CD14-positive monocyte (primary cell): ENCODE measurements at regions not wholly inside any gene's neighbourhood (a gene's known extent, or its start where the extent isn't known, plus 50 kb on each side); places are given as distances from the start of the nearest gene placed in this dataset.

Experiments used
- DNase-seq, 3 donors: peaks; one replicate each; pipeline ENCODE4 v3.0.0-alpha.2; 2011 to 2022
- H2AFZ ChIP-seq: 2 replicates; pipeline ENCODE4 v1.6.0; 2012; ENCODE audit warnings: mild to moderate bottlenecking, low read depth, low read length, inconsistent platforms; ENCODE audit not compliant: insufficient read depth, poor library complexity, severe bottlenecking
- H3K27ac ChIP-seq, 2 donors: 1 replicate in 1 of 2; 2 replicates in 1 of 2; pipeline ENCODE4 v1.5.1; 2012 to 2013; ENCODE audit warnings: low read length in 2 of 2, control low read depth in 1 of 2, inconsistent platforms in 1 of 2, low read depth in 1 of 2, mild to moderate bottlenecking in 1 of 2
- H3K27me3 ChIP-seq, 2 donors: one replicate each; pipeline versions ENCODE4 v1.6.0 to v1.6.1; 2011 to 2013; ENCODE audit warnings: low read length in 2 of 2; ENCODE audit not compliant: control insufficient read depth in 2 of 2, insufficient read depth in 2 of 2
- H3K36me3 ChIP-seq, 2 donors: replicated peaks in 1 of 2; 1 replicate in 1 of 2; 2 replicates in 1 of 2; pipeline versions ENCODE4 v1.5.1 to v1.6.1; 2012 to 2013; ENCODE audit warnings: low read length in 2 of 2, control low read depth in 1 of 2, inconsistent platforms in 1 of 2, mild to moderate bottlenecking in 1 of 2; ENCODE audit not compliant: insufficient read depth in 2 of 2, control insufficient read depth in 1 of 2
- H3K4me1 ChIP-seq, 2 donors: 1 replicate in 1 of 2; 2 replicates in 1 of 2; pipeline versions ENCODE4 v1.5.1 to v1.6.1; 2012 to 2013; ENCODE audit warnings: low read length in 2 of 2, control low read depth in 1 of 2, inconsistent platforms in 1 of 2, mild to moderate bottlenecking in 1 of 2, moderate library complexity in 1 of 2; ENCODE audit not compliant: insufficient read depth in 2 of 2, control insufficient read depth in 1 of 2
- H3K4me2 ChIP-seq: replicated peaks from 2 replicates; pipeline ENCODE3; 2012; ENCODE audit warnings: low read length, moderate library complexity, mild to moderate bottlenecking; ENCODE audit not compliant: poor library complexity, severe bottlenecking; ENCODE audit errors: extremely low read depth
- H3K4me3 ChIP-seq, 3 experiments: fragments of 200-600 bp in 1 of 3; sonication (generic) in 1 of 3; replicated peaks in 1 of 3; 1 replicate in 2 of 3; 2 replicates in 1 of 3; pipeline ENCODE4 v1.5.1; 2011 to 2013; ENCODE audit warnings: low read length in 3 of 3, mild to moderate bottlenecking in 3 of 3, control low read depth in 2 of 3, low read depth in 2 of 3, inconsistent platforms in 1 of 3, moderate library complexity in 1 of 3
- H3K79me2 ChIP-seq: 2 replicates; pipeline ENCODE4 v1.6.0; 2012; ENCODE audit warnings: mild to moderate bottlenecking, control low read depth, inconsistent platforms, low read length, moderate library complexity; ENCODE audit not compliant: insufficient read depth
- H3K9ac ChIP-seq: 2 replicates; pipeline ENCODE4 v1.6.0; 2017; ENCODE audit warnings: low read length, mild to moderate bottlenecking; ENCODE audit not compliant: insufficient read depth, poor library complexity, severe bottlenecking
- H3K9me3 ChIP-seq, 2 donors: replicated peaks in 1 of 2; 1 replicate in 1 of 2; 2 replicates in 1 of 2; pipeline versions ENCODE4 v1.5.1 to v1.6.1; 2012 to 2013; ENCODE audit warnings: low read length in 2 of 2, control low read depth in 1 of 2; ENCODE audit not compliant: control insufficient read depth in 1 of 2, insufficient read depth in 1 of 2
- H4K20me1 ChIP-seq: 2 replicates; pipeline ENCODE4 v1.6.0; 2012; ENCODE audit warnings: mild to moderate bottlenecking, low read length, control low read depth, moderate library complexity; ENCODE audit not compliant: insufficient read depth
- H3K27ac Mint-ChIP-seq, 7 donors: one replicate each; pipeline ENCODE4 v1.8.0; 2020; ENCODE audit warnings: mild to moderate bottlenecking in 7 of 7, mixed read lengths in 7 of 7, moderate library complexity in 6 of 7, inconsistent platforms in 2 of 7
- H3K27me3 Mint-ChIP-seq, 3 donors: one replicate each; pipeline ENCODE4 v1.8.0; 2021 to 2022; ENCODE audit warnings: low read depth in 3 of 3, mild to moderate bottlenecking in 3 of 3, mixed read lengths in 3 of 3, moderate library complexity in 3 of 3, inconsistent platforms in 1 of 3
- H3K36me3 Mint-ChIP-seq, 2 donors: one replicate each; pipeline ENCODE4 v1.8.0; 2020; ENCODE audit warnings: mixed read lengths in 2 of 2, inconsistent platforms in 1 of 2, mild to moderate bottlenecking in 1 of 2
- H3K4me1 Mint-ChIP-seq: one replicate; pipeline ENCODE4 v1.8.0; 2020; ENCODE audit warnings: mild to moderate bottlenecking, mixed read lengths
- H3K4me3 Mint-ChIP-seq, 2 donors: one replicate each; pipeline ENCODE4 v1.8.0; 2020; ENCODE audit warnings: mild to moderate bottlenecking in 2 of 2, mixed read lengths in 2 of 2, moderate library complexity in 1 of 2
- H3K9me3 Mint-ChIP-seq, 7 donors: one replicate each; pipeline ENCODE4 v1.8.0; 2020 to 2022; ENCODE audit warnings: mixed read lengths in 7 of 7, mild to moderate bottlenecking in 6 of 7, moderate library complexity in 6 of 7, inconsistent platforms in 2 of 7
- CTCF ChIP-seq: fragments of 200-600 bp; IDR thresholded peaks from one replicate; pipeline ENCODE4 v1.8.0; 2022; ENCODE audit warnings: antibody characterized with exemption, mild to moderate bottlenecking
- WGBS: methylation state at CpG from one replicate; pipeline ENCODE4 v1.1.5; 2013; ENCODE audit warnings: missing lambda C conversion rate; ENCODE audit not compliant: insufficient coverage; 5-methylcytosine and 5-hydroxymethylcytosine counted together
- intact Hi-C, 2 donors: fragments of 100-400 bp; cut with micrococcal nuclease; formaldehyde crosslinking; loops; one replicate each; pipeline versions ENCODE4 v1.15.0 to v1.15.1; 2023

DNA sequence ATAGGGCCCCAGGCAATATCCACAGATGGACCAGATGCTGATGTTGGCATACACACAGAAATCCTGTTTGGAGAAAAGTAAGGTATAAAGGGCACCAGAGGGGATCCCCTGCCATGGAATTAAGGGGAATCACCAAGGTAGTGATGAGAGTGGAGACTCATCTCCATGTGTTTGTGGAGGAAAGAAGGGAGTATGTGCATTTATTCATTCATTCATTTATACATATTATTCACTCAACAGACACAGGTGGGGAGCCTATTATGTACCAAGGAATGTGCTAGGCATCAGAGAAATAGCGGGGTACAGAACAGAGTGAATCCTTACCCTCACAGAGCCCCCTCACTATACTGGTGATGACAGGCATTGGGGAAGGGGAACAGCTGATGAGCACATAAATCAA is 116.8 kb upstream of the IL12B start:
- no peak overlapping the region for H3K4me3 ChIP-seq
- no peaks in the 10 kb centered on the region for H3K36me3 ChIP-seq
- Mint-ChIP-seq H3K27me3 (peaks cover 0 to 3% (median 2%) of the 10 kb centered on the region in 3 donors), H3K4me3 (no peak overlapping the region), H3K27ac (no peak overlapping the region), H3K4me1 (no peaks in the 10 kb centered on the region), H3K9me3 (no peaks in the 10 kb centered on the region), H3K36me3 (no peaks in the 10 kb centered on the region)
- H3K9ac ChIP-seq, result no peak overlapping the region
- no peak overlapping the region for H3K27ac ChIP-seq
- DNase-seq, result no peak
- no peak for TF ChIP-seq CTCF
- H3K9me3 ChIP-seq, result no peaks in the 10 kb centered on the region
- no peaks in the 10 kb centered on the region for H3K27me3 ChIP-seq
- H3K4me1 ChIP-seq, result no peaks in the 10 kb centered on the region
- intact Hi-C loops, result no loop called here
- no peak overlapping the region for H2AFZ ChIP-seq
- no peak overlapping the region for H3K4me2 ChIP-seq
- no peaks in the 10 kb centered on the region for H3K79me2 ChIP-seq
- H4K20me1 ChIP-seq, result no peaks in the 10 kb centered on the region
- WGBS, result no CpG with 5 or more reads among the region's 1 CpG

- H3K27me3 ChIP-seq, result peaks cover 0 to 1% of the 10 kb centered on the region in 2 donors
- Mint-ChIP-seq H3K4me1 (peaks cover 10% of the 10 kb centered on the region), H3K27me3 (peaks cover 4 to 7% (median 6%) of the 10 kb centered on the region in 3 donors), H3K27ac (peak overlapping the region in 1 of 7 donors; percentile 52), H3K9me3 (no peaks in the 10 kb centered on the region), H3K4me3 (no peak overlapping the region), H3K36me3 (no peaks in the 10 kb centered on the region)
- TF ChIP-seq CTCF, result no peak
- H3K27ac ChIP-seq, result no peak overlapping the region
- no peaks in the 10 kb centered on the region for H4K20me1 ChIP-seq
- no peak overlapping the region for H3K4me3 ChIP-seq
- no peaks in the 10 kb centered on the region for H3K79me2 ChIP-seq
- WGBS, result 90% methylated on average over 2 of the region's 5 CpGs
- H3K4me1 ChIP-seq, result no peaks in the 10 kb centered on the region
- no peaks in the 10 kb centered on the region for H3K36me3 ChIP-seq
- no peaks in the 10 kb centered on the region for H3K9me3 ChIP-seq
- DNase-seq, result no peak
- no peak overlapping the region for H3K9ac ChIP-seq
- intact Hi-C loops, result no loop called here
- H2AFZ ChIP-seq, result no peak overlapping the region
- H3K4me2 ChIP-seq, result no peak overlapping the region
Measured at GRCh38 chr5:159448841-159449407, 118.6 kb upstream of the IL12B start.
